SJCRH30 (cell line): ENCODE measurements at regions not wholly inside any gene's neighbourhood (a gene's known extent, or its start where the extent isn't known, plus 50 kb on each side); places are given as distances from the start of the nearest gene placed in this dataset.

Experiments
- DNase-seq, 2 experiments: peaks; one replicate each; pipeline ENCODE4 v3.0.0-alpha.2; 2015 to 2020
- H3K27ac ChIP-seq: fragments of 250-450 bp; sonication (Bioruptor Pico); 2 replicates; pipeline ENCODE4 v1.5.1; 2020; ENCODE audit warnings: mild to moderate bottlenecking, moderate library complexity
- H3K27me3 ChIP-seq: fragments of 250-450 bp; sonication (Bioruptor Pico); 2 replicates; pipeline ENCODE4 v1.5.1; 2020; ENCODE audit warnings: mild to moderate bottlenecking, moderate library complexity
- H3K36me3 ChIP-seq: fragments of 250-450 bp; sonication (Bioruptor Pico); 2 replicates; pipeline ENCODE4 v1.5.1; 2020; ENCODE audit warnings: mild to moderate bottlenecking, moderate library complexity
- H3K4me1 ChIP-seq: fragments of 250-450 bp; sonication (Bioruptor Pico); 2 replicates; pipeline ENCODE4 v1.5.1; 2020; ENCODE audit warnings: mild to moderate bottlenecking, moderate library complexity
- H3K4me3 ChIP-seq: fragments of 250-450 bp; sonication (Bioruptor Pico); 2 replicates; pipeline ENCODE4 v1.5.1; 2020; ENCODE audit warnings: mild to moderate bottlenecking, moderate library complexity
- H3K9me3 ChIP-seq: fragments of 250-450 bp; sonication (Bioruptor Pico); replicated peaks from 2 replicates; pipeline ENCODE4 v1.5.1; 2020; ENCODE audit warnings: mild to moderate bottlenecking, moderate library complexity

DNA sequence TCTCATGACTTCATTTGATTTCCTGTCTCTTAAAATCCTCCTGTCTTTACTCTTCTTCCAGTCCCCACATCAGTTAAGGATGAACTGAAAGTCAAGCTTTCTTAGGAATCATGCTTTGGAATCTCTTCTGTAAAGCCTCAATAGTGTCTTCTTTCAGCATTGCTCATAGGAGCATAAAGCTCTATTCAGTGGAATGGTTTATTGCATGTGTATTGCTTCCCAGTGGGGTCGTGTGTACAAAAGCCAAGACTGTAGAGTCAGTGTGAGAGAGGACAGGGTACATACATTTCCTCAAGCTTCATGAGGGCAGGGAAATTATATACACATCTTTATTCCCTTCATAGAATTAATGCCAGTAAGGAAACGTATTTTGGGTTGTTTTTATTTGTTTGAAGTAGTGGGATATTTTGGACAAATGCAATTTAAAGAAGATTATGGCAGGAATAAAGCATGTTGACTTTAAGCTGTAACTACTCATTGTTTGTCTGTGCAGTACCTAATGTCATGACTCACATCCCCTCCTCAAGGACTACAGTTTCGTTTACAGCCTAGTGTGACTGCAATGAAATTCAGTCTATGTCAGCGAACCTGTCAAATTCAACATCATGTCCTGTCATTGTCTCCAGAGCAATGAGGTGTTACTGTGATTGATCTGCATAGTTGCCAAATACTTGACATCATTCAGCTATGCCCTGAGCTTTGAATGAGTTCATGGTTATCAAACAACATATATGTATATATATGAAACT is 2164.2 kb downstream of the NCAM2 start:
- H3K4me3 ChIP-seq = no peak overlapping the region
- no peaks in the 10 kb centered on the region for H3K36me3 ChIP-seq
- no peak overlapping the region for H3K27ac ChIP-seq
- no peak for DNase-seq
- no peaks in the 10 kb centered on the region for H3K4me1 ChIP-seq
- H3K9me3 ChIP-seq = no peaks in the 10 kb centered on the region
- H3K27me3 ChIP-seq = no peaks in the 10 kb centered on the region
